ENCODE measurements at regions not wholly inside any gene's neighbourhood (a gene's known extent, or its start where the extent isn't known, plus 50 kb on each side); places are given as distances from the start of the nearest gene placed in this dataset.

DNA sequence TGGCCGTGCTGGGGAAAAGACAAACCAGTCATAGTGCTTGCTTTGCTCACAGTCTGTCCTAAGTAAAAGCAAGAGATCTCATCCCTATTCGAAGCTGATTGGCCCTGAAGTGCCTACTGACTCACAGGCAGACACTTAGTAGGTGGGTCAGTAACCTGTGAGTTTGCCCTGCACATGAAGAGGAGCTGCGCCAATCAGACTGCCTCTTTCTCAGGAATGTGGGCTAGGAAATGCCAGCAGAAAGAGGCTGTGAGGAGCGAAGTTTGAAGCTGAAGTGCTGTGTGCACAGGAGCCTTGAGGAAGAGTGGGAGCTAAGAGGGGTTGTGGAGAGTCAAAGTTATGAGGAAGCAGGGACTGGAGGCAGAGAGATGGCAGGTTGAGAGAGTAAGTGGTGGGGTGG lies 126.8 kb downstream of the IL20RB start:
- H3K4me3 ChIP-seq (ENCODE audit: low read length) = no peak overlapping the region
- H3K9me3 ChIP-seq (ENCODE audit: control insufficient read depth, insufficient read depth, low read length) = no peaks in the 10 kb centered on the region
- H3K27ac ChIP-seq (ENCODE audit: low read length) = no peak overlapping the region
- H3K36me3 ChIP-seq (ENCODE audit: control insufficient read depth, insufficient read depth, low read length) = no peaks in the 10 kb centered on the region
- H3K4me1 ChIP-seq (ENCODE audit: control insufficient read depth, insufficient read depth, low read length) = no peaks in the 10 kb centered on the region
- DNase-seq (ENCODE audit: low read depth, low spot score) = no peak
- H3K27me3 ChIP-seq (ENCODE audit: control insufficient read depth, insufficient read depth, low read length) = no peaks in the 10 kb centered on the region
- no CpG with 5 or more reads among the region's 4 CpGs for WGBS (ENCODE audit: insufficient coverage, insufficient read length)

DNA sequence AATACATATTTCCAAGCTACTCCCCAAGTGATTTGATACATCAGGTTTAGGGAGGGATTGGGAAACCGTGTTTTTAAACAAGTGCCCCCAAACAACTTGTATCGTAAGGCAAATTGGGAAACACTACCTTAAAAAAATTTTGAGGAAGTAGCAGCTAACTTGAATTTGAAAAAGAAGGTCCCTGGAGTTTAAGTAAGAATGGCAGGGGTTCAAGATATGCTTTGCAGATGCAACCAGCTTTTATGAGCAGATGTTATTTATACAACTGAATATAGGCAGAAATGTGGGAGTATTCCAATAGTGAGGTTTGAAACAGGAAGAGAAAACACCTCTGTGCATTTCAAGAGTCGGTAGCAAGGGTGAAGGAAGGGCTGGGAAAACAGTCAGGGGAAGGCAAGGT lies 139.6 kb downstream of the IL20RB start:
- no peaks in the 10 kb centered on the region; the same call in 1 of the 2 replicates for H3K4me1 ChIP-seq (ENCODE audit: control insufficient read depth, insufficient read depth, low read length)
- no peaks in the 10 kb centered on the region; the same call in 1 of the 2 replicates for H3K9me3 ChIP-seq (ENCODE audit: control insufficient read depth, insufficient read depth, low read length)
- no CpG with 5 or more reads among the region's 3 CpGs for WGBS (ENCODE audit: insufficient coverage, insufficient read length)
- no peak overlapping the region for H3K27ac ChIP-seq (ENCODE audit: low read length)
- H3K4me3 ChIP-seq (ENCODE audit: low read length) = no peak overlapping the region
- no peaks in the 10 kb centered on the region for H3K36me3 ChIP-seq (ENCODE audit: control insufficient read depth, insufficient read depth, low read length)
- no peak for DNase-seq (ENCODE audit: low read depth, low spot score)
- no peaks in the 10 kb centered on the region for H3K27me3 ChIP-seq (ENCODE audit: control insufficient read depth, insufficient read depth, low read length)

DNA sequence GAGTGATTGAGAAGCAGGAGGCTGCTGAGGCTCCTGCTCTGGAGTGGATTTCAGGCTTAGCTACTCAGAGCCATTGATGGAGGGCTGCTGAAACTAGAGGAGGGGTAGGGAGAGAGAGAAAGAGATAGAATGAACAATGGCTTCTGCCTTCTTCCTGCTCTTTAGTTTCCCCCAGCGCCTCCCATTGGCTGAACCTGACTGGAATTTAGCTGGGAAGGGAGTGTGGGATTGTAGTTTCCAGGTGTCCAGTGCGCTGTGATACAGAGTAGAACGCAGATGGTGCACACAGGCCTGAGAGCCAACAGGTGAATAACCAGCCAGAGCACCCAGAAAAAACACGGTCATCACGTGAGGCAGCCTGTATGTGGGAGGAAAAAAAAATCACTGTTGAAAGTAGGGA lies 140.1 kb downstream of the IL20RB start:
- Histone ChIP-seq H3K9me3 (ENCODE audit: control insufficient read depth, insufficient read depth, low read length) (no peaks in the 10 kb centered on the region), H3K36me3 (ENCODE audit: control insufficient read depth, insufficient read depth, low read length) (no peaks in the 10 kb centered on the region), H3K27me3 (ENCODE audit: control insufficient read depth, insufficient read depth, low read length) (no peaks in the 10 kb centered on the region), H3K4me1 (ENCODE audit: control insufficient read depth, insufficient read depth, low read length) (no peaks in the 10 kb centered on the region; the same call in 1 of the 2 replicates), H3K4me3 (ENCODE audit: low read length) (no peak overlapping the region), H3K27ac (ENCODE audit: low read length) (no peak overlapping the region)
- no peak for DNase-seq (ENCODE audit: low read depth, low spot score)
- no CpG with 5 or more reads among the region's 5 CpGs for WGBS (ENCODE audit: insufficient coverage, insufficient read length)

DNA sequence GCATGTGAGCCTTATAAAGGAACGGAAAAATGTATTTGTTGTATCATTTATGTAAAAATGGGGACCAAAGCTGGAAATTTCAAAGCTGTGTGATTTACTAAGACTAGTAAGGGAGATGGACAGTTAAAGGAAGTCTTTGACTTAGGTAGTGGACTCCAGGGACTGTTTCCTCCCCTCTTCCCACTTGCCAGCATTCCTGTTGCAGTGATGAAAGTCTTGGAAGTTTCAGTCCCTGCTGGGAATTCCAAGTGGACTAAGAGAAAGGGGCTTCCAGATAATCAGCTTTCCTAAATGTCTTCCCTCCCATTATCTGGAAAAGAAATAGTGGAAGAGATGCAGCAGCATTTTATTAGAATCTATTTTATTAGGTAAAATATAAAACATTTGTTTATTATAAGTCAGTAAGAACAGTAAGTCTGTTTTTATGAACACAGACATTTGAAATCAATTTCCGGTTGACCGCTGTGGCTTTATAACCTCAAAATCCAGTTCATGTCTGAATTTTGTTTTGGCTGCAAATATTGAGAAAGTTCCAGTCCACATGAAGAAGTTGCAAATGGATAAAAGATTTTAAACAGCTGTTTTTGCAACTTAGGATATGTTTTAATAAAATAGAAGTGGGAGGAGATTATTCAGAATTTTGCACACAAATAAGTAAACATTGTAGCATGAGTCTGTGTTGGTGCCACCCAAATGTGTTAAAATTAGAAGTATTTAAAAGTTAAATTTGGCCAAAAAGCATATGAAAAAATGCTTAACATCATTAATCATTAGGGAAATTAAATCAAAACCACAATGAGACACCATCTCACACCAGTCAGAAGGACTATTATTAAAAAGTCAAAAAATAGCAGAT lies 141.8 kb downstream of the IL20RB start:
- no CpG with 5 or more reads among the region's 3 CpGs for WGBS (ENCODE audit: insufficient coverage, insufficient read length)
- Histone ChIP-seq H3K4me1 (ENCODE audit: control insufficient read depth, insufficient read depth, low read length) (no peaks in the 10 kb centered on the region; the same call in 1 of the 2 replicates), H3K27me3 (ENCODE audit: control insufficient read depth, insufficient read depth, low read length) (no peaks in the 10 kb centered on the region), H3K9me3 (ENCODE audit: control insufficient read depth, insufficient read depth, low read length) (no peaks in the 10 kb centered on the region), H3K4me3 (ENCODE audit: low read length) (no peak overlapping the region), H3K27ac (ENCODE audit: low read length) (no peak overlapping the region), H3K36me3 (ENCODE audit: control insufficient read depth, insufficient read depth, low read length) (no peaks in the 10 kb centered on the region)
- no peak for DNase-seq (ENCODE audit: low read depth, low spot score)

DNA sequence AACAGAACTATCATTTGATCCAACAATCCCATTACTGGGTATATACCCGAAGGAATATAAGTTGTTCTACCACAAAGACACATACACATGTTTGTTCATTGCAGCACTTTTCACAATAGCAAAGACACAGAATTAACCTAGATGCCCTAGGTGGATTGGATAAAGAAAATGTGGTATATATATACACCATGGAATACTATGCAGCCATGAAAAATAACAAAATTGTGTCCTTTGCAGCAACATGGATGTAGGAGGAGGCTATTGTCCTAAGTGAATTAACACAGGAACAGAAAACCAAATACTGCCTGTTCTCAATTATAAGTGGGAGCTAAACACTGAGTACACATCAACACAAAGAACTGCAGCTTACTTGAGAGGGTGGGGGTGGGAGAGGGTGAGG lies 142.5 kb downstream of the IL20RB start:
- H3K9me3 ChIP-seq (ENCODE audit: control insufficient read depth, insufficient read depth, low read length) = no peaks in the 10 kb centered on the region
- no peaks in the 10 kb centered on the region for H3K36me3 ChIP-seq (ENCODE audit: control insufficient read depth, insufficient read depth, low read length)
- H3K27me3 ChIP-seq (ENCODE audit: control insufficient read depth, insufficient read depth, low read length) = no peaks in the 10 kb centered on the region
- DNase-seq (ENCODE audit: low read depth, low spot score) = no peak
- WGBS (ENCODE audit: insufficient coverage, insufficient read length) = no CpG with 5 or more reads among the region's 1 CpG
- no peaks in the 10 kb centered on the region; the same call in none of the 2 replicates for H3K4me1 ChIP-seq (ENCODE audit: control insufficient read depth, insufficient read depth, low read length)
- H3K4me3 ChIP-seq (ENCODE audit: low read length) = no peak overlapping the region
- no peak overlapping the region for H3K27ac ChIP-seq (ENCODE audit: low read length)

DNA sequence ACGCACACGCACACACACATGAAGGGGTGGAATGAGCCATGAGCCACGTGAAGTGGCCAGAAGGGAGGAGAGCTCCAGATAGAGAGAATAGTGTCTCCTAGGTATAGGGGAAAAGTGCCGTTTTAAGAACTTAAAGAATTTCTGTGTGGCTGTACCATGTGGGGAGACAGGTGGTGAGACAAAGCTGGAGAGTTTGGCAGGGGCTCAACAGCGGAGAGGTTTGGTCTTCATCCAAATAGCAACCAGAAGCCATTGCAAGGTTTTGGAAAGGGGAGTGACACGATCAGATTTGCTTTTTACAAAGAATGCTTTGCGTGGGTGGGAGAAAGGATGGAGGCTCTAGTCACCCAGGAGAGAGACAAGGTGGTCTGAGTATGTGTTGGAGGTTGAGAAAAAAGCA lies 146.0 kb downstream of the IL20RB start:
- no CpG with 5 or more reads among the region's 7 CpGs for WGBS (ENCODE audit: insufficient coverage, insufficient read length)
- Histone ChIP-seq H3K27me3 (ENCODE audit: control insufficient read depth, insufficient read depth, low read length) (no peaks in the 10 kb centered on the region), H3K4me1 (ENCODE audit: control insufficient read depth, insufficient read depth, low read length) (no peaks in the 10 kb centered on the region; the same call in 1 of the 2 replicates), H3K4me3 (ENCODE audit: low read length) (no peak overlapping the region), H3K9me3 (ENCODE audit: control insufficient read depth, insufficient read depth, low read length) (no peaks in the 10 kb centered on the region), H3K36me3 (ENCODE audit: control insufficient read depth, insufficient read depth, low read length) (no peaks in the 10 kb centered on the region), H3K27ac (ENCODE audit: low read length) (no peak overlapping the region)
- no peak for DNase-seq (ENCODE audit: low read depth, low spot score)

DNA sequence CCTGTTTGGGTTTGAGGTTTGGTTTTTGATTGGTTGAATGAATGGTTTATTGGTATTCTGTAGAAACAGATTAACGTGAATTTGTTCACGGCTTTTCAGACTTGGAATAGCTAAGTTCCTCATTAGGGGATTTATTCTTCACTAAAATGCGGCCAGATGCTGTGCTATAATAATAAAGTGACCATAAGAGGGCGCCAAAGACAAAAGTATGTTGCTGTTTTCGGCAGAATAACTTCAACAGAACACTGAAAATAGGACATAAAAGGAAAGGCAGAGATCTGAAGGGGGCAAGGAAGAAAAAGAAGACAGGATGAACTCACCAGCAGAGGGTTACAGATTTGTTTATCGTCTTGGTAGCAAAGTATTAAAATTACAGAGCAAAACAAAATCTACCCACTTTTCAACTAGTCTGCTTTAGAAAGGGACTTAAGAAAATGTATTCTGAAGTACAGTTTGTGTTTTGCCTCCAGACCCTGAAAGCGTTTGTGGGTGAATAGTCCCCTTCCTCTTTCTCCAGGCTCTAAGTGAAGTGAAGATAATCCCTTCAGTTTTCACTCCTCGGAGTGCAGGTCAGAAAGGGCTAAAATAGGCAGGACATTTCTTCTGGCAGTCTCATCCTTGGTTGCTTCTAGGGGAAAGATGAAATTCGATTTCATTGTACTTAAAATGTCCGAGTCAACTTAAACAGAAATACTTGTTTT lies 147.6 kb downstream of the IL20RB start:
- no peaks in the 10 kb centered on the region for H3K9me3 ChIP-seq (ENCODE audit: control insufficient read depth, insufficient read depth, low read length)
- H3K36me3 ChIP-seq (ENCODE audit: control insufficient read depth, insufficient read depth, low read length) = no peaks in the 10 kb centered on the region
- no peak overlapping the region for H3K27ac ChIP-seq (ENCODE audit: low read length)
- H3K27me3 ChIP-seq (ENCODE audit: control insufficient read depth, insufficient read depth, low read length) = no peaks in the 10 kb centered on the region
- peak; percentile 72 for DNase-seq (ENCODE audit: low read depth, low spot score)
- no peaks in the 10 kb centered on the region; the same call in 1 of the 2 replicates for H3K4me1 ChIP-seq (ENCODE audit: control insufficient read depth, insufficient read depth, low read length)
- no peak overlapping the region for H3K4me3 ChIP-seq (ENCODE audit: low read length)
- 96% methylated on average over 2 of the region's 10 CpGs for WGBS (ENCODE audit: insufficient coverage, insufficient read length)

DNA sequence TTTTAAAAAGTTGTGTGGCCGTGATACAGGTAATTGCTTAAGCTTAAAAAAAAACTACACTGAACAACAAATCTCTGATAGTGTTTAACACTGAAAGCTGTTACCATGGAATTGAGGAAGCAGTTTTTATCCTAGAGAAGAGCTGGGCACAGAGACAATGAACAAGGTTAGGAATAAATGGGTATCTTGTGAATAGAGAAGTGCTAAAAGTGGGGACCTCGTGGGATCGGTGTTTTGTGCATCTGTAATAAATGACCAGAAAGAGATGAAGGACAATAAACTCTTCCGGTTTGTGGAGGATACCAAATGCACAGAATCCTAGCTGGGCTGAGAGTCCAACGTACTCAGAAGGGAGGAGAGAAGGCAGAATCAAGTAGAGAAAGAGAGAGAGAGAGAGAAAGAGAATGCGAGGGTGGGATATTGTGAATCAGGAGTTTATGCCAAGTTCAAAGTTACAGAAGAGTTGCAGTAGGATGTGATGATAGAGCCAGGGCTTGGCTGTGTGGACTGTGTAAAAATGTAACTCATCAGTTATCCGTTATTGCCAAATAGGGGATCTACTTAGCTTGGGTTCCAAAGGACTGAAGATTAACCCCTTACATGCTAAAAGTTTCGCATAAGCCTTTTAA lies 148.9 kb downstream of the IL20RB start:
- no peaks in the 10 kb centered on the region; the same call in 1 of the 2 replicates for H3K4me1 ChIP-seq (ENCODE audit: control insufficient read depth, insufficient read depth, low read length)
- 100% methylated on average over 1 of the region's 8 CpGs for WGBS (ENCODE audit: insufficient coverage, insufficient read length)
- no peaks in the 10 kb centered on the region for H3K9me3 ChIP-seq (ENCODE audit: control insufficient read depth, insufficient read depth, low read length)
- H3K27ac ChIP-seq (ENCODE audit: low read length) = no peak overlapping the region
- no peak overlapping the region for H3K4me3 ChIP-seq (ENCODE audit: low read length)
- no peaks in the 10 kb centered on the region for H3K27me3 ChIP-seq (ENCODE audit: control insufficient read depth, insufficient read depth, low read length)
- no peaks in the 10 kb centered on the region for H3K36me3 ChIP-seq (ENCODE audit: control insufficient read depth, insufficient read depth, low read length)
- no peak for DNase-seq (ENCODE audit: low read depth, low spot score)

DNA sequence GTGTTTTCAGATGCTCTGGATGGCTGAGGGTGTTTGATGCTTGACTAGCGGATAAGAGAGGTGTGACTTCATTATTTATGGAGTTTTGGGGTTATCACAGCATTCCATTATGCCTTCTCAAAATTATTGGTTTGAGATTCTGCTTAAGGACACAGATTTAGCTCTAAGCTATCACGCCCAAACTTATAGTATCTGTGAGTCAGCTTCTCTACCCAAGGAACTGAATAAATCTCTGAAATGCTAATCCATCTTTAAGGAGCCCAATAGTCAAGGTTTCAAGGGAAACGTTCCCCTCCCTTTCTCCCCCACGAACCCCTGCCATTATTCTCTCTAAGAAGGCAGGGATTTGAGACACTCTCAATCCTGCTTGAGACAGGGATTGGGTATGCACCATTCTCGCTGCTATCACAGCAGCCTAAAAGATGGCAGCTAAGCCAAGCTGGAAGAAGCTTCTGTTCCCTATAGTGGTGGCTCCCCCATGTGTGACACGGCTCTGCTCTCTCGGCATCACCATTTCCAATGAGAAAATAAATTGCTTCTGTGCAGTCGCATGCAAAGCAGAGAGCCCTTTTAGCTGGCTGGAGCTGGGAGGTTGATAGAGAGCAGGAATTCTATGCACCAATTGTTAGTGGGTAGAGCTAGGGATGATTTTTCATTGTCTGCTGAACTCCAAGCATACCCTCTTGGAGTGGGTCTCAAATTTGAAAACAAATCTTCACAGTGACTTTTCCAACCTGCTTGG lies 151.1 kb downstream of the IL20RB start:
- Histone ChIP-seq H3K27ac (ENCODE audit: low read length) (no peak overlapping the region), H3K9me3 (ENCODE audit: control insufficient read depth, insufficient read depth, low read length) (no peaks in the 10 kb centered on the region), H3K4me3 (ENCODE audit: low read length) (no peak overlapping the region), H3K36me3 (ENCODE audit: control insufficient read depth, insufficient read depth, low read length) (no peaks in the 10 kb centered on the region), H3K4me1 (ENCODE audit: control insufficient read depth, insufficient read depth, low read length) (no peaks in the 10 kb centered on the region; the same call in 1 of the 2 replicates), H3K27me3 (ENCODE audit: control insufficient read depth, insufficient read depth, low read length) (no peaks in the 10 kb centered on the region)
- WGBS (ENCODE audit: insufficient coverage, insufficient read length) = no CpG with 5 or more reads among the region's 8 CpGs
- no peak for DNase-seq (ENCODE audit: low read depth, low spot score)

Measured in iPS DF 6.9 (cell line).